ENCODE measurements at regions not wholly inside any gene's neighbourhood (a gene's known extent, or its start where the extent isn't known, plus 50 kb on each side); places are given as distances from the start of the nearest gene placed in this dataset.

- TF ChIP-seq CTCF (IDR thresholded peaks at IDR 0.05; ENCODE audit: low read depth, low read length) = no peak
- TF ChIP-seq, protein P1, sequence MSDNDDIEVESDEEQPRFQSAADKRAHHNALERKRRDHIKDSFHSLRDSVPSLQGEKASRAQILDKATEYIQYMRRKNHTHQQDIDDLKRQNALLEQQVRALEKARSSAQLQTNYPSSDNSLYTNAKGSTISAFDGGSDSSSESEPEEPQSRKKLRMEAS (IDR thresholded peaks at IDR 0.05; ENCODE audit: low read depth, low read length) = no peak
- TF ChIP-seq POLR2A (IDR thresholded peaks at IDR 0.05; ENCODE audit: extremely low read depth, insufficient read length) = no peak
- TF ChIP-seq MYC (IDR thresholded peaks at IDR 0.05; ENCODE audit: low read depth, low read length) = 0 out of 2 replicates have a peak, but pooled peaks have one; percentile 17
Observed at GRCh38 chr3:71987828-71988227, 202.9 kb upstream of the PROK2 start.
